GM13977 (cell line): ENCODE measurements at regions not wholly inside any gene's neighbourhood (a gene's known extent, or its start where the extent isn't known, plus 50 kb on each side); places are given as distances from the start of the nearest gene placed in this dataset.
"Not testable (repeated sequence)": the region's sequence is repeated elsewhere in the genome, so short reads cannot be mapped to it uniquely, and the experiment has no call there.

Experiments
- DNase-seq: peaks from one replicate; pipeline ENCODE4 v3.0.0; 2012; ENCODE audit warnings: low spot score
- CTCF ChIP-seq: IDR thresholded peaks from 2 replicates; pipeline ENCODE4 v1.5.1; 2012; ENCODE audit warnings: mild to moderate bottlenecking, control low read depth; ENCODE audit not compliant: insufficient read depth; ENCODE audit errors: extremely low read depth, missing control alignments
- in situ Hi-C: fragments of 300-500 bp; cut with MboI; formaldehyde crosslinking; loops from one replicate; pipeline ENCODE4 v1.12.0; 2022; ENCODE audit warnings: low sequenced_read_pairs, low pct_unique_long_range_greater_than_20kb, mixed read lengths, inconsistent platforms; ENCODE audit not compliant: unreplicated experiment

- no peak for TF ChIP-seq CTCF
- DNase-seq = no peak
- in situ Hi-C loops = no loop called here
Measured at GRCh38 chr6:9039258-9039657, 603.9 kb upstream of the SLC35B3 start.

- in situ Hi-C loops = no loop called here
- no peak for TF ChIP-seq CTCF
- no peak for DNase-seq
Measured at GRCh38 chr6:9028086-9028485, 592.7 kb upstream of the SLC35B3 start.

DNA sequence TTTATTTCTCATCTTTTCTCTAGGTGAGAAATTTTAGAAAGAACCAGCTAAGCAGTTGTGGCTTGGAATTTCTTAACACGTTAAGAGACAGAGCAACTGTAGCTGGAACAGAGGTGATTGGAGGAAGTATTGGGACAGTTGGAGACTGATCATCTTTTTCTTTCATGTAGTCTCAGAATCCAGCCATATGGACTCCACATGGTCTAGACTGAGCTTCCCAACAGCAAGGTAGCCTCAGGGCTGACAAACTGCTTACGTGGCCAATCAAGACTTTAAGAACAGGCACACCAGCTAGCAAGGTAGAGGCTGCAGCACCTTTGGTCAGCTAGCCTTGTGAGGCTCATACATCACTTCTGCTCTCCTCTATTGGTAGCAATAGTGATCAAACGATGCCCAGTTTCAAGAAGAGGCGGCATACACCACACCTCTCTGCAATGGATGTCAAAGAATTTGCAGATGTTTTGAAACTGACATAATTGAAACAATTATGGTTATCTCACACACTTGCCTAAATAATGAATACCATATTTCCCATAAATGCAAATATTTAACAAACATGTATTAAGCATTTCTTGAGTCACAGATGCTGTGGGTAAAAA lies 590.5 kb upstream of the SLC35B3 start:
- TF ChIP-seq CTCF = no peak
- no peak for DNase-seq
- in situ Hi-C loops = no loop called here

DNA sequence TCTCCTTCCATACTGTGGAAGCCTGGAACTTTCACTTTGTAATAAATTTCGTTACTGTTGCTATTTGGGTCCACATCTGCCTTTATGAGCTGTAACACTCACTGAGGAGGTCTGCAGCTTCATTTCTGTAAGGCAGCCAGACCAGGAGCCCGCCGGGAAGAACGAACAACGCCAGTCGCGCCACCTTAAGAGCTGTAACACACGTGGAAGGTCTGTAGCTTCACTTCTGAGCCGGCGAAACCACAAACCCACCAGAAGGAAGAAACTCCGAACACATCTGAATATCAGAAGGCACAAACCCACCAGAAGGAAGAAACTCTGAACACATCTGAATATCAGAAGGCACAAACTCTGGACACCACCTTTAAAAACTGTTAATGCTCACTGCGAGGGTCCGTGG lies 589.9 kb upstream of the SLC35B3 start:
- no peak for TF ChIP-seq CTCF
- DNase-seq = no peak
- in situ Hi-C loops = no loop called here

GRCh38 chr6:9024246-9024645 lies 588.9 kb upstream of the SLC35B3 start:
- DNase-seq, in situ Hi-C loops: not testable (repeated sequence)

DNA sequence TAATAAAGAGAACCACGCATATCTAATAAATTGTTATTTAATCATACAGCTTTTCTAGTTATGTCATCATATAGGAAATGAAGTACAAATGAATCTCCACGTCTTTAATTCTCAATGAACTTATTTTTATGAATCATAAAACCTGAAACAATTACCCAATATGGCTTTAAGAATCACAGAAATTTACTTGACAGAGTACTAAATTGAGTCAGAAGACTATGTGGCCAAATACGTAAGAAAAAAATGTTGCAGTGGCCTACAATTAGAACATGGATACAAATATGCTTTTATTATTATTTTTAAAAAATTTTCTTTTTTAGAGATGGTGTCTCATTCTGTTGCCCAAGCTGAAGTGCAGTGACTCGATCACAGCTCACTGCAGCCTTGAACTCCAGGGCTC lies 584.7 kb upstream of the SLC35B3 start:
- no peak for DNase-seq
- TF ChIP-seq CTCF = no peak
- in situ Hi-C loops = no loop called here

GRCh38 chr6:9009931-9010330 lies 574.6 kb upstream of the SLC35B3 start:
- in situ Hi-C loops = no loop called here
- DNase-seq = no peak
- TF ChIP-seq CTCF = no peak
